ENCODE measurements at regions not wholly inside any gene's neighbourhood (a gene's known extent, or its start where the extent isn't known, plus 50 kb on each side); places are given as distances from the start of the nearest gene placed in this dataset.

DNA sequence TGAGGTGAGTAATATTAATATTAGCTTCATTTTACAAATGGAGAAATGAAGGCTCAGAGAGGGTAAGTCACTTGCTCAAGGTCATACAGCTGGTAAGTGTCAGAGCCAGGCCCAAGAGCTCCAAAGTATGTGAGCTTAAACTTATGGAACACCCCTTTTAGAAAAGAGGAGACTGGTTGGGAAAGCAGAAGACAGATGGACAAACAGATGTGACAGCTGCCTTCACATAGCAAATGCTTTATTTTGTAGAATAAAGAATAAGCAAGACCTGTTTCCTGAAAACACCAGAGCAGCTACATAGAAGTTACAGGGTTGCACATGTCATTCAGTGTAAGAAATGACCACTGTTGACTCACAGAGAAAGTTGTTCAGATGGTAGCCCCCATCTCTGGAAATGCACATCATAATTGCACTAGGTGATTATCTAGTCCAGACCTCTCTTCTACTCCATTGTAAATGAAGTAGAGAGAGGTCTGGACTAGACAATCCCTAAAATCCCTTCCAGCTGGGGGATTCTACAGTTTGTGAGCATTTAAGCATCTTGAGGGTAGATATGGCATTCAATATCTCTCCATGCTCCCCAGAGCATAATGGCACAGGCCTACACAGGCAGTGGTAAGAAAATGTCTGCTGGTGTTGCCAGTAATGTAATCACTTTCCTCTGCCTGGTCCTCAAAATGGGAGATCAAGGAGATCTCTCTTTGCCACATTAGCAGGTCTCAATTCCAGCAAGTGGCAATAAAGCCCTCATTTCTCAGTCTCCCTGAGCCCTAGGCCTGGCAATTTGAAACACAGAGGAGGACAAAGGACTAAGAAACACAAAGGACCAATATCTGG is 188.2 kb upstream of the FGGY start:
- no peak for DNase-seq (ENCODE audit: low read depth)
- TF ChIP-seq, protein P1, sequence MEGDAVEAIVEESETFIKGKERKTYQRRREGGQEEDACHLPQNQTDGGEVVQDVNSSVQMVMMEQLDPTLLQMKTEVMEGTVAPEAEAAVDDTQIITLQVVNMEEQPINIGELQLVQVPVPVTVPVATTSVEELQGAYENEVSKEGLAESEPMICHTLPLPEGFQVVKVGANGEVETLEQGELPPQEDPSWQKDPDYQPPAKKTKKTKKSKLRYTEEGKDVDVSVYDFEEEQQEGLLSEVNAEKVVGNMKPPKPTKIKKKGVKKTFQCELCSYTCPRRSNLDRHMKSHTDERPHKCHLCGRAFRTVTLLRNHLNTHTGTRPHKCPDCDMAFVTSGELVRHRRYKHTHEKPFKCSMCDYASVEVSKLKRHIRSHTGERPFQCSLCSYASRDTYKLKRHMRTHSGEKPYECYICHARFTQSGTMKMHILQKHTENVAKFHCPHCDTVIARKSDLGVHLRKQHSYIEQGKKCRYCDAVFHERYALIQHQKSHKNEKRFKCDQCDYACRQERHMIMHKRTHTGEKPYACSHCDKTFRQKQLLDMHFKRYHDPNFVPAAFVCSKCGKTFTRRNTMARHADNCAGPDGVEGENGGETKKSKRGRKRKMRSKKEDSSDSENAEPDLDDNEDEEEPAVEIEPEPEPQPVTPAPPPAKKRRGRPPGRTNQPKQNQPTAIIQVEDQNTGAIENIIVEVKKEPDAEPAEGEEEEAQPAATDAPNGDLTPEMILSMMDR (IDR thresholded peaks at IDR 0.05; ENCODE audit: low read depth, low read length), result no peak
- no peak for TF ChIP-seq MYC (IDR thresholded peaks at IDR 0.05; ENCODE audit: low read depth, low read length)
- TF ChIP-seq POLR2A (IDR thresholded peaks at IDR 0.05; ENCODE audit: extremely low read depth, insufficient read length), result no peak
- TF ChIP-seq, protein P2, sequence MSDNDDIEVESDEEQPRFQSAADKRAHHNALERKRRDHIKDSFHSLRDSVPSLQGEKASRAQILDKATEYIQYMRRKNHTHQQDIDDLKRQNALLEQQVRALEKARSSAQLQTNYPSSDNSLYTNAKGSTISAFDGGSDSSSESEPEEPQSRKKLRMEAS (IDR thresholded peaks at IDR 0.05; ENCODE audit: low read depth, low read length), result no peak
- no peak overlapping the region for H3K4me3 ChIP-seq (ENCODE audit: low read depth, low read length)

DNA sequence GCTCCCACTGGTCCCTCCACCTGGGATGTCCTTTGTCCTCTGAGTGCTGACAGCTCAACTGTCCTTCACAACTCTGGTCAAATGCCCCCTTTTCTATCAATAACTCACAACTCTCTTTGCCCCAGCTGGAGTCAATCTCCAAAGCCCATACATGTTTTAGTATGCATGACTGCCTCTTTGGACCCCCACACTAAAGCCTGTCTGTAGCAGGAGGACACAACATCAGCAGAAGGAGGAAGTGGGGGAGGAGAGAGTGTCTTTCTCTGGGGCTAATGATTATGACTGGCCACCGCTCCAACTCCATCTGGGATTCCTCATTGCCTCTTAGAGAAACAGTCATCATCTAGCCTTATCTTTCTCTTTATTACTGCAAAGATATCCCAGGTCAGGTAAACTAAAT is 186.6 kb upstream of the FGGY start:
- no peak overlapping the region for H3K4me3 ChIP-seq (ENCODE audit: low read depth, low read length)
- DNase-seq (ENCODE audit: low read depth), result peak; percentile 8

DNA sequence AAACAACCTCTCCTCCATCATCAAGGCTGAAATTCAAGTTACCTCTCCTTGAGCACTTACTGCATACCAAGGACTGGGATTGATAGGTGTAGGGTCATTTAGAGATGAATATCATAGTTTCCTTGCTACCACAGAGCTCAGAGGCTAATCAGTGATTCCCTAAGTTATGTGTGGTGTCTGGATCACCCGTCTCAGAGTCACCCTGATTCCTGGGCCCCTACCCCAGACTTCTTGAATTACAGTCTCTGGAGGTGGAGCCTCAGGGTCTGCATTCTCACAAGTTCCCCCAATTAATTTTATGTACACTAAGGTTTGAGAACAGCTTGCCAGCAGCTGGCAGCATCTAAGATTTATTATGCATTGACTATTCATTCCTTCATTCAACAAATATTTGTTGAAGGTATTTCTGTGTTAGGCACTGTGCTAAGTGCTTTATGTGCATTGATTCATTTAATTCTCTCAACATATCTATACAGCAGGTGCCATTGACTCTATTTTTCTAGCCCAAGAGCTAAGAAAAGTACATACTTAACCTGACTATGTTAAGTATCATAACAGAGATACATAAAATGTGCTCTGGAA is 182.9 kb upstream of the FGGY start:
- no peak for DNase-seq (ENCODE audit: low read depth)
- no peak overlapping the region for H3K4me3 ChIP-seq (ENCODE audit: low read depth, low read length)
- TF ChIP-seq, protein P2 (IDR thresholded peaks at IDR 0.05; ENCODE audit: low read depth, low read length), result no peak
- TF ChIP-seq POLR2A (IDR thresholded peaks at IDR 0.05; ENCODE audit: extremely low read depth, insufficient read length) (no peak), MYC (IDR thresholded peaks at IDR 0.05; ENCODE audit: low read depth, low read length) (no peak)
- TF ChIP-seq, protein P1 (IDR thresholded peaks at IDR 0.05; ENCODE audit: low read depth, low read length), result no peak

More for the DNA sequence above, 186.6 kb upstream of the FGGY start:
- TF ChIP-seq, protein P2 (IDR thresholded peaks at IDR 0.05; ENCODE audit: low read depth, low read length), result no peak
- TF ChIP-seq POLR2A (IDR thresholded peaks at IDR 0.05; ENCODE audit: extremely low read depth, insufficient read length) (no peak), MYC (IDR thresholded peaks at IDR 0.05; ENCODE audit: low read depth, low read length) (no peak)
- TF ChIP-seq, protein P1 (IDR thresholded peaks at IDR 0.05; ENCODE audit: low read depth, low read length), result no peak

DNA sequence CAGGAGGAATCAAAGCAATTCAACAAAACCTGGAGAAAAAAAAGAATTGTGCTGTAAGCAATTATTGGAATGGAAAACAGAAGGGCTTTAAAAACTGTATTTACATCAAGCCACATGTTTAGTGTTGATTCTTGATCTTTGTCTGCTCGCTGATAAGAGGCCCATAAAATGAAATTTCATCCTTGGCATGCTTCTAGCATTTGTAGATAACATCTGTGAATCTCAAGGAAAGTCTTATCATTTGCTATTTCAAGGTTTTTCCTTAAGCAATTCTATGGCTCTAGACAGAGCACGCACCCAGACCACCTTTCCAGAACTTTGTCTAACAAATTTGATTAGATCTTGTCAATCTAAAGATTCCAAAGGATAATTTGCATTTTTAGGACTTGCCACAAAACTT is 181.0 kb upstream of the FGGY start:
- TF ChIP-seq, protein P2 (IDR thresholded peaks at IDR 0.05; ENCODE audit: low read depth, low read length), result no peak
- TF ChIP-seq POLR2A (IDR thresholded peaks at IDR 0.05; ENCODE audit: extremely low read depth, insufficient read length) (no peak), MYC (IDR thresholded peaks at IDR 0.05; ENCODE audit: low read depth, low read length) (no peak)
- TF ChIP-seq, protein P1 (IDR thresholded peaks at IDR 0.05; ENCODE audit: low read depth, low read length), result no peak
- DNase-seq (ENCODE audit: low read depth), result no peak
- no peak overlapping the region for H3K4me3 ChIP-seq (ENCODE audit: low read depth, low read length)

DNA sequence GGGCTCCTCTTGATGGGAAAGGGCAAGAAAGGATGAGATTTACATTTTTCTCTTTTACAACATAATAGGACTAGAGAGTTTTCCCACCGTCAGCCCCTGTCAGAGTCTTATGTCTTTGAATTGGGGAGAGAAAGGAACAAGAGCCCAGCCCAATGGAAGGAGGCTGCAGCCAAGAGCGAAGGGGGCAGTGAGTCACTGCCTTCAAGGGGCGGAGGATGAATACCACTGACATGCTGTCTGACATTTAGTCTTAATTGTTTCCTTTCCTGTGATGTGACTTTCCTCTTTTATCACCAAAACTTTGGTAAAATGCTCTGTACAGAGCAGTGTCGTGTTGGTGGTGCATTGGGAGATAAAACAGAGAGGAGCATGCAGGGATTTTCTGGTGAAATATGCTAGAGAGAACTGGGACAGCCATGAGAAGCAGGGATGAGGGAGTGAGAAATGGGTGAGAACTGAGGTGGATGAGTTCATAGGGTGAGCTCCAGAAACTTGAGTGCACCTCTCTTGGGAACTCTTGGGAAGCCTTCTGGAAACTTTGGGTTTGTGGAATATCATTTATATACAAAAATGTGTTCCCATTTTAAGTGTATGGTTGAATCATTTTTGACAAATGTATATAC is 179.9 kb upstream of the FGGY start:
- peak; percentile 7 for DNase-seq (ENCODE audit: low read depth)
- H3K4me3 ChIP-seq (ENCODE audit: low read depth, low read length), result no peak overlapping the region
- no peak for TF ChIP-seq MYC (IDR thresholded peaks at IDR 0.05; ENCODE audit: low read depth, low read length)
- TF ChIP-seq, protein P2 (IDR thresholded peaks at IDR 0.05; ENCODE audit: low read depth, low read length), result no peak
- no peak for TF ChIP-seq POLR2A (IDR thresholded peaks at IDR 0.05; ENCODE audit: extremely low read depth, insufficient read length)
- TF ChIP-seq, protein P1 (IDR thresholded peaks at IDR 0.05; ENCODE audit: low read depth, low read length), result no peak

Data from NB4 (cell line).